Naive thymus-derived CD8-positive, alpha-beta T cell (primary cell): ENCODE measurements at regions not wholly inside any gene's neighbourhood (a gene's known extent, or its start where the extent isn't known, plus 50 kb on each side); places are given as distances from the start of the nearest gene placed in this dataset.
A peak's percentile ranks its signal among the peaks of the same experiment; 100 is the strongest.

Source experiments
- ATAC-seq, 2 donors: fragments of 150-1000 bp; cut with Tn5 transposase in 1 of 2; sonication (Bioruptor Pico), chemical (Tn5 transposase) in 1 of 2; 1 replicate in 1 of 2; 2 replicates in 1 of 2; pipeline ENCODE4 v1.10.0; 2021; ENCODE audit warnings: mild to moderate bottlenecking in 2 of 2, moderate library complexity in 2 of 2
- POLR2A ChIA-PET: fragments of 350-600 bp; sonication (Branson Sonifier 250); formaldehyde crosslinking; loops from one replicate; lab custom pipeline; 2021; ENCODE audit warnings: antibody characterized with exemption; lab: Charles Lee
- DNase-seq, 10 donors: peaks; one replicate each; pipeline versions ENCODE4 v3.0.0 to v3.0.0-alpha.2; 2020 to 2022
- H3K27ac Mint-ChIP-seq, 10 donors: one replicate each; pipeline ENCODE4 v1.8.0; 2020 to 2022; ENCODE audit warnings: mild to moderate bottlenecking in 10 of 10, mixed read lengths in 10 of 10, moderate library complexity in 4 of 10, inconsistent platforms in 1 of 10
- H3K27me3 Mint-ChIP-seq, 5 donors: one replicate each; pipeline ENCODE4 v1.8.0; 2021 to 2022; ENCODE audit warnings: mixed read lengths in 5 of 5
- H3K36me3 Mint-ChIP-seq, 3 donors: one replicate each; pipeline ENCODE4 v1.8.0; 2020 to 2022; ENCODE audit warnings: mixed read lengths in 3 of 3, mild to moderate bottlenecking in 2 of 3, inconsistent platforms in 1 of 3
- H3K4me1 Mint-ChIP-seq, 4 donors: one replicate each; pipeline ENCODE4 v1.8.0; 2021 to 2022; ENCODE audit warnings: mixed read lengths in 4 of 4
- H3K4me3 Mint-ChIP-seq, 10 donors: one replicate each; pipeline ENCODE4 v1.8.0; 2020 to 2022; ENCODE audit warnings: mild to moderate bottlenecking in 10 of 10, mixed read lengths in 10 of 10, moderate library complexity in 6 of 10, inconsistent platforms in 1 of 10
- H3K9me3 Mint-ChIP-seq, 9 donors: one replicate each; pipeline ENCODE4 v1.8.0; 2020 to 2022; ENCODE audit warnings: mixed read lengths in 9 of 9, mild to moderate bottlenecking in 3 of 9, inconsistent platforms in 1 of 9, moderate library complexity in 1 of 9

DNA sequence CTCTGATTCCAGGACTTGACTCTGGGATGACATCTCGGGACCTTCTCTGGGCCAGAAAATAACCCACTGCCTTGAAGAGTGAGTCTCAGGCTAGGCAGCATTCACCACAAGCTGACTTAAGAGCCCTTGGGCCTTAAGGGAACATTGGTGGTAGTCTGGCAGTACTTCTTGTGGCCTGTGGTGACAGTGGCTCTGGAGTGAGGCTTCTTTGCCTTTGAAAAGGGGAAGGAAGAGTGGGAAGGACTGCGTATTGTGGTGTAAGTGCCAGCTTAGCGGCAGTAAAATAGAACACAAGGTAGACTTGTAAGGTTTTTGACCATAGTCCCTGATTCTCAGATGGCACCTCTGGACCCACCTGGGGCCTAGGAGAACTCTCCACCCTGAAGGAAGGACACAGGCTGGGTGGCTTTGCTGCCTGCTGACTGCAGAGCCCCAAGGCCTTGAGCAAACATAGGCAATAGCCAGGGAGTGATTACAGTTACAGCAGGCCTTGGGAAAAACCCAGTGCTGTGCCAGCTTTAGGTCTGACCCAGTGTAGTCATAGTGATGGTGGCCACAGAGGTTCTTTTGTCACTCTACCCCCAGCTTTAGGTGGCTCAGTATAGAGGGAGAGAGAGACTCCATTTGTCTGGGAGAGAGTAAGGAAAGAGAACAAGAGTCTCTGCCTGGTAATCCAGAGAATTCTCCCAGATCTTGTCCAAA lies 483.9 kb downstream of the SH2D4B start:
- Mint-ChIP-seq H3K4me3 (no peak overlapping the region), H3K27ac (peak overlapping the region in 1 of 10 donors; percentile 57), H3K4me1 (peaks cover 0 to 6% (median 1%) of the 10 kb centered on the region in 4 donors), H3K27me3 (peaks cover 0 to 18% (median 6%) of the 10 kb centered on the region in 5 donors), H3K36me3 (no peaks in the 10 kb centered on the region), H3K9me3 (peaks cover 0 to 2% (median 0%) of the 10 kb centered on the region in 9 donors)
- no peak for ATAC-seq
- no peak for DNase-seq
- POLR2A ChIA-PET = no interaction called here

GRCh38 chr10:81026591-81026990 lies 488.9 kb downstream of the SH2D4B start:
- peaks cover 0 to 38% (median 13%) of the 10 kb centered on the region in 5 donors for H3K27me3 Mint-ChIP-seq
- DNase-seq = no peak
- no peak overlapping the region for H3K27ac Mint-ChIP-seq
- H3K9me3 Mint-ChIP-seq = peaks cover 0 to 11% (median 0%) of the 10 kb centered on the region in 9 donors
- no peak for ATAC-seq
- H3K4me3 Mint-ChIP-seq = no peak overlapping the region
- no peaks in the 10 kb centered on the region for H3K4me1 Mint-ChIP-seq
- POLR2A ChIA-PET = no interaction called here
- H3K36me3 Mint-ChIP-seq = no peaks in the 10 kb centered on the region

- Mint-ChIP-seq H3K27ac (no peak overlapping the region), H3K27me3 (peaks cover 0 to 32% (median 15%) of the 10 kb centered on the region in 5 donors), H3K4me3 (no peak overlapping the region), H3K4me1 (no peaks in the 10 kb centered on the region), H3K9me3 (peaks cover 0 to 11% (median 0%) of the 10 kb centered on the region in 9 donors), H3K36me3 (no peaks in the 10 kb centered on the region)
- POLR2A ChIA-PET = no interaction called here
- ATAC-seq (no peak), DNase-seq (no peak)
These were observed 489.5 kb downstream of the SH2D4B start for GRCh38 chr10:81027223-81027622.

DNA sequence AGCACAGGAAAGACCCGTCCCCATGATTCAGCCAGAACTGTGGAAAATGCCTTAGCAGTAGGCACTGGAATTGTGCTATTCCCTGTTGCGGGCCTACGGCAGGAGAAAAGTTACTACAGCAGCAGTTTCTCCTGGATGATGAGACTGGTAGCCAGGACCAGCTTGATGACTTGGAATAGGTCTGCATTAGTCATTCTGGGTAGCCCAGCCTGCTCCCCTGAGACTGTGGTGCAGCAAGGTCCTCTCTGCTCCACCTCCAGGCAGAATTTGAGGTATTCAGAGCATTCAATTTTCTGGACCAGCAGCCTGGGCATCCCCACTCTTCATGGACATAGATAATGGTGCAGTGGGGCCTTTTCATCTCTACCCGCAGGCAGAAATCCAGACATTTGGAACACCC lies 490.0 kb downstream of the SH2D4B start:
- H3K4me1 Mint-ChIP-seq = no peaks in the 10 kb centered on the region
- no peak for ATAC-seq
- H3K4me3 Mint-ChIP-seq = no peak overlapping the region
- H3K9me3 Mint-ChIP-seq = peaks cover 0 to 11% (median 0%) of the 10 kb centered on the region in 9 donors
- H3K27me3 Mint-ChIP-seq = peaks cover 0 to 27% (median 16%) of the 10 kb centered on the region in 5 donors
- H3K36me3 Mint-ChIP-seq = no peaks in the 10 kb centered on the region
- no peak for DNase-seq
- H3K27ac Mint-ChIP-seq = peak overlapping the region in 1 of 10 donors; percentile 51
- POLR2A ChIA-PET = no interaction called here

DNA sequence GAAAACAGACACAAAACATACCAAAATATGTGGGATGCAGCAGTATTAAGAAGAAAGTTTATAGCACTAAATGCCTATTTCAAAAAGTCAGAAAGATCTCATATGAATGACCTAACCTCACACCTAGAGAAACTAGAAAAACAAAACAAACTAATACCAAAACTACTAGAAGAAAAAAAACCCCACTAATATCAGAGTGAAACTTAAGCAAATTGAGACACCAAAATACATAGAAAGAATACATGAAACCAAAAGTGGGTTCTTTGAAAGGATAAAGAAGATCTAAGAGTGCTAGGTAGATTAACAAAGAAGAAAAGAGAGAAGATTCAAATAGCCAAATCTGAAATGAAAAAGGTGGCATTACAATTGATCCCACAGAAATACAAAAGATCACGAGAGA lies 494.1 kb downstream of the SH2D4B start:
- peaks cover 0 to 43% (median 22%) of the 10 kb centered on the region in 5 donors for H3K27me3 Mint-ChIP-seq
- DNase-seq (no peak), ATAC-seq (no peak)
- H3K4me1 Mint-ChIP-seq = no peaks in the 10 kb centered on the region
- H3K9me3 Mint-ChIP-seq = peaks cover 0 to 17% (median 4%) of the 10 kb centered on the region in 9 donors
- H3K4me3 Mint-ChIP-seq = no peak overlapping the region
- POLR2A ChIA-PET = no interaction called here
- H3K36me3 Mint-ChIP-seq = peaks cover 0 to 4% (median 0%) of the 10 kb centered on the region in 3 donors
- no peak overlapping the region for H3K27ac Mint-ChIP-seq

- no peak for ATAC-seq
- peaks cover 0 to 17% (median 4%) of the 10 kb centered on the region in 9 donors for H3K9me3 Mint-ChIP-seq
- no peak overlapping the region for H3K4me3 Mint-ChIP-seq
- POLR2A ChIA-PET = no interaction called here
- no peak overlapping the region for H3K27ac Mint-ChIP-seq
- no peak for DNase-seq
- H3K4me1 Mint-ChIP-seq = no peaks in the 10 kb centered on the region
- peaks cover 0 to 4% (median 0%) of the 10 kb centered on the region in 3 donors for H3K36me3 Mint-ChIP-seq
- peaks cover 0 to 30% (median 14%) of the 10 kb centered on the region in 5 donors for H3K27me3 Mint-ChIP-seq
These were observed 496.7 kb downstream of the SH2D4B start for GRCh38 chr10:81034383-81034782.

DNA sequence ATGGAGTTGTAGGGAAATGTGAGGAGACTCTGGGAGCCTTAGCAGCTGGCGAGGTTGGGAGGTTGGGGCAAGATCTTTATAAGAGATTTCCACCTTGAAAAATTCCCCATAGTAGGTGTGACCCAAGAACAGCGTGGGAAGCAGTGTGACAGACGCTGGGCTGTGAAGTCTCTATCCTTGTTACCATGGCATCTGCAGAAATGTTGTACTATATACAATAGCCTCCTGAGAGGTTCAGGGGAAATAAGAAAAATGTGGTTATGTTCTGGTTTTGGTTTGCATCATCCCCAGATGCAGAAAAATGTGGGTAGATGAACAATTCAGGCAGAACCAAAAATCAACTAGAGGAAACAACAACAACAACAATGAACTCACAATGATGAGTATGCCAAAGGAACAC lies 498.6 kb downstream of the SH2D4B start:
- ATAC-seq = no peak
- no peak overlapping the region for H3K4me3 Mint-ChIP-seq

DNA sequence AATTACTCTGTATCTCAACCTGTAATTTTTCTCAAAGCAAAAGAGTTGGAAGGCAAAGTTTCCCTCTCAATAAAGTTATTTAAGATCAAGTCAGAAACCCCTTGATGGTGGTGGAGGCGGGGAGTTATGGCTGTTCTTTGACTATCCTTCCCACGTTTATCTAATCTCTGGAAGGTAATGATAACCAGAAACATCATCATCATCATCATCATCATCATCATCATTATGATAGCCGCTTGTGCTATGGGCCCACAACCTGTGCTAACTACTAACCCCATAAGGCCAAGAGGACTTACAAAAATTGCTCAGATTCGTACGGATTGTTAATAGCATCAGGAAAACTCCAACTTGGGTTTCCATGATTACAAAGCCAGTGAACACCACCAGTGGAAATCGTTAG lies 502.3 kb downstream of the SH2D4B start:
- POLR2A ChIA-PET = no interaction called here
- H3K4me1 Mint-ChIP-seq = no peaks in the 10 kb centered on the region
- no peak overlapping the region for H3K4me3 Mint-ChIP-seq
- H3K36me3 Mint-ChIP-seq = peaks cover 0 to 4% (median 0%) of the 10 kb centered on the region in 3 donors
- no peak for DNase-seq
- H3K27me3 Mint-ChIP-seq = peaks cover 0 to 14% (median 7%) of the 10 kb centered on the region in 5 donors
- ATAC-seq = no peak
- no peak overlapping the region for H3K27ac Mint-ChIP-seq
- H3K9me3 Mint-ChIP-seq = peaks cover 0 to 14% (median 4%) of the 10 kb centered on the region in 9 donors

More for the DNA sequence above, 498.6 kb downstream of the SH2D4B start:
- POLR2A ChIA-PET = no interaction called here
- Mint-ChIP-seq H3K36me3 (peaks cover 0 to 4% (median 0%) of the 10 kb centered on the region in 3 donors), H3K27me3 (peaks cover 0 to 19% (median 12%) of the 10 kb centered on the region in 5 donors), H3K9me3 (peaks cover 0 to 17% (median 4%) of the 10 kb centered on the region in 9 donors), H3K27ac (no peak overlapping the region), H3K4me1 (no peaks in the 10 kb centered on the region)
- no peak for DNase-seq

DNA sequence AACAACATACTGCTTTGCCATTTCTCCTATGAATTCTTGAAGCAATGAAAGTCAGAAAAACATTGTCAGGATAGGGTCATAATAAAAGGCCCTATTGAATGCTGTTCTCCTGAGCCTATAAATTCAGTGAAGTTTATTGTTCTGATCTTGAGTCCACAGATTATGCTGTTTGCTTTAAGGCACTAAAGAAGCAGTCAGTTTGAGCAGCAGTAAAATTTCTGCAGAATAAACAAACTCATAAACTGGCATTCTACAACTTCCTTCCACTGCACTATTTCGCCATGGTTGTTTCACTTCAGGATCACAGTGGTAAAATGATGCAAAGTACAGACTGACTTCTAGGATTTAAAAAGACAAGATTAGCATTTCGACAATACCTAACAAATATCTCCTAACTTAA lies 503.2 kb downstream of the SH2D4B start:
- POLR2A ChIA-PET = no interaction called here
- Mint-ChIP-seq H3K9me3 (peaks cover 0 to 5% (median 2%) of the 10 kb centered on the region in 9 donors), H3K4me3 (no peak overlapping the region), H3K27me3 (peaks cover 0 to 7% (median 5%) of the 10 kb centered on the region in 5 donors), H3K27ac (no peak overlapping the region), H3K36me3 (peaks cover 0 to 2% (median 0%) of the 10 kb centered on the region in 3 donors), H3K4me1 (no peaks in the 10 kb centered on the region)
- ATAC-seq (no peak), DNase-seq (no peak)

- ATAC-seq (no peak), DNase-seq (no peak)
- no peak overlapping the region for H3K27ac Mint-ChIP-seq
These were observed 504.9 kb downstream of the SH2D4B start for GRCh38 chr10:81042647-81043046.

GRCh38 chr10:81065474-81065873 lies 527.8 kb downstream of the SH2D4B start:
- Mint-ChIP-seq H3K9me3 (peaks cover 0 to 4% (median 0%) of the 10 kb centered on the region in 9 donors), H3K27me3 (peaks cover 0 to 8% (median 5%) of the 10 kb centered on the region in 5 donors), H3K36me3 (no peaks in the 10 kb centered on the region), H3K4me1 (no peaks in the 10 kb centered on the region), H3K4me3 (no peak overlapping the region), H3K27ac (no peak overlapping the region)
- POLR2A ChIA-PET = no interaction called here
- DNase-seq (no peak), ATAC-seq (no peak)

More at GRCh38 chr10:81042647-81043046, 504.9 kb downstream of the SH2D4B start:
- POLR2A ChIA-PET = no interaction called here
- Mint-ChIP-seq H3K4me3 (no peak overlapping the region), H3K9me3 (peaks cover 0 to 2% (median 0%) of the 10 kb centered on the region in 9 donors), H3K36me3 (no peaks in the 10 kb centered on the region), H3K27me3 (peaks cover 0 to 10% (median 5%) of the 10 kb centered on the region in 5 donors), H3K4me1 (no peaks in the 10 kb centered on the region)

- Mint-ChIP-seq H3K4me1 (no peaks in the 10 kb centered on the region), H3K27ac (no peak overlapping the region), H3K9me3 (peaks cover 0 to 4% (median 0%) of the 10 kb centered on the region in 9 donors), H3K27me3 (peaks cover 0 to 5% (median 2%) of the 10 kb centered on the region in 5 donors), H3K4me3 (no peak overlapping the region), H3K36me3 (no peaks in the 10 kb centered on the region)
- DNase-seq (no peak), ATAC-seq (no peak)
- POLR2A ChIA-PET = no interaction called here
These were observed 530.8 kb downstream of the SH2D4B start for GRCh38 chr10:81068460-81068859.

DNA sequence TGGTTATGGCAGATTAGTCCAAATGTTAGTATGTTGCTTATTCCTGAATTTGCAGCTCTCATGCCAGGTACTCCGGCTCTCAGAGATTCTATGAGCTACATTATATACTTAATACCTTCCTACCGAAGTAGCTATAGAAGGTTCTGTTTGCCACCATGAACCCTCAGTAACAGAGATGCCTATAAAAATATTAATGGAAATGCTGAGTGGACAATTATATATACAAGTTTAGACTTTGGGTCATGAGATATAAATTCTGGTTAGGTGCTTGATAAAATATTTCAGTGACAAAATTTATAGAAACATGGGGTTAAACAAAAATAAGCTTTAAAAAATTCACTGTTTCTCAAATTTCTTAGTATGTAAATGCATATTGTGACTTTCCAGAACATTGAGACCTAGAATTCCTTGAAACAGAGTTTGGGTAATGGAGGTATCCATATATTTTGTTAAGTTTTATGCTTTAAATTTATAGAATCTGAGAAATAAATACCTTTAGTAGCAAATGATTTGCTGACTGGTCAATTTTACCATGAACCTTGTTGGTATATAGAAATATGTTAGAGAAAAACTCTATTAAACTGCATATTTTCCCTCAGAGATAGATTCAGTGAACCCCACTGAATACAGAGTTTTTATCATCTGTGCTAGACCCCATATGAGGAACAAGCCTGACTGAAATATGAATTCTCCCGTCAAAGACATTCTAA lies 533.5 kb downstream of the SH2D4B start:
- POLR2A ChIA-PET = no interaction called here
- Mint-ChIP-seq H3K27ac (no peak overlapping the region), H3K4me3 (no peak overlapping the region), H3K4me1 (no peaks in the 10 kb centered on the region), H3K9me3 (no peaks in the 10 kb centered on the region), H3K36me3 (no peaks in the 10 kb centered on the region), H3K27me3 (peaks cover 0 to 4% (median 0%) of the 10 kb centered on the region in 5 donors)
- no peak for DNase-seq
- ATAC-seq = no peak
